Smooth muscle cell of the brain vasculature (primary cell): ENCODE measurements at regions not wholly inside any gene's neighbourhood (a gene's known extent, or its start where the extent isn't known, plus 50 kb on each side); places are given as distances from the start of the nearest gene placed in this dataset.
"Not testable (repeated sequence)": the region's sequence is repeated elsewhere in the genome, so short reads cannot be mapped to it uniquely, and the experiment has no call there.

Experiments
- DNase-seq: peaks from one replicate; pipeline ENCODE4 v3.0.0-alpha.2; 2012; ENCODE audit warnings: low read depth, low spot score

DNA sequence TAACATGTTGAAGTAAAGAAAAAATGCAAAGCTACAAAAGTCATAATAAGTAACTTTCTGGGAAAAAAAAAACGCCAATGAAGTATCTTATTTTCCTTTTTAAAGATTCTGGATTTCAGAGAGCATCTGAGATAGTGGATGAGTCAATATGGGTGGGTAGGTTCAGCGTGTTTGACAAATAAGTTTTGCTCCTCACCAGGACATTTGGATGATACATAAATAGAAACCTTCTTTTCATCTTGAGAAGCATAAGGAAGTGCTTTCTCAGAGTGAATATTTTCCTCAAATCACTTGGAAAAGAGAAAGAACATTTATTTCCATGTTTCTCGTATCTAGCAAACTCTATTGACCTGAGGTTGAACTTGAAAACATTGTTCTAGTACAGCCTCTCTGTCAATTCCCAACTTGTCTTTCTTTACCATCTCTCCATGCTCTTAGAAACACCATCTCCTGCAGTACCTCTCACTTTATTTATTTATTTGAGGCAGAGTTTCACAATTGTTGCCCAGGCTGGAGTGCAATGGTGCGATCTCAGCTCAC is 463.2 kb downstream of the KLF5 start:
- no peak for DNase-seq

DNA sequence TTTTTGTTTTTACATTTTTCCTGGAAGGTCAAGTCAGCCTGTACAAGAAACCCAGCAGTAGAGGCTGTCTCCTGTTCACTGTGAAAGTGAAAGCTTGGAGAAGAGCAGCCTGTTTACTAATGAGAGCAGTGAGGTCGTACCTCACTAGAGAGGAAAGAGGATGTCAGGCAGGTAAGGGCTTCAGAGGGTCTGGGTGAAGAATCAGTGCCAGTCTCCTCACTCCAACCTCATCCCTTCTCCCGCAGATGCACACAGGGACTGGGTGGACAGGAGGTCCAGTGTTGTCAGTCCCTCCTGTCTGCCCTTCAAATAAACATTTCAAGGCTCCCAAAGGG is 462.5 kb downstream of the KLF5 start:
- DNase-seq, result no peak

DNA sequence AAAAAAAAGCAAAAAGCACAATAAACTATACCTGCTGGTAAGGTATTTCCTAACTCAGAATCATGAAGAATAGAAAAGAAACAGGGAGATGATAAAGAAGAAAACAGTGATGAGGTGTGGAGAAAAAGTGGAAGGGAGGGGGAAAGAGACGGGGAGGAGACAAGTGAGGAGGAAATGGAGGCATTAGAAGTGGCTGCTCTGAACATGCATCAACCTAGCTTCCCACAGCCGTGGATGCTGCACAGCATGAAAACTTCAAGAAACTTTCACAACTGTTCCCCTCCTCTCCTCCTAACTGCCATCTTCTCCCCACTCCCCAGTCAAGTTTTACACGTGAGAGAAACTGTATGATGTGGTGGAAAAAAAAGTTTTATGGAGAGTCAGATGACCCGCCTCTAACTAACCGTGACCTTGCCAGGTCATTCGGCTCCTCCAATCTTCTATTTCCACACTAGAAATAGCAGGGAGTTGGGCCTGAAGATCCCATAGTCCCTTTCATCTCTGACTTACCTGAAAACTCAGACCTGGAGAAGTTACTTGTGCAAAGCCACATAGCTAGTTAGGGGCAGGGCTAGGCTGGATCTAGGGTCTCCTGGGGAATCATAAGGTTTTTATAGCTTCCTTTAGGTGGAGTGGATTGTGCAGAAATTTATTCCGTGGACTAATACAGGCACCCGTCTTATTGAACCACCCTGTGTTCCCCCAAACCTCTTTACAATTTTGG is 461.9 kb downstream of the KLF5 start:
- no peak for DNase-seq

DNA sequence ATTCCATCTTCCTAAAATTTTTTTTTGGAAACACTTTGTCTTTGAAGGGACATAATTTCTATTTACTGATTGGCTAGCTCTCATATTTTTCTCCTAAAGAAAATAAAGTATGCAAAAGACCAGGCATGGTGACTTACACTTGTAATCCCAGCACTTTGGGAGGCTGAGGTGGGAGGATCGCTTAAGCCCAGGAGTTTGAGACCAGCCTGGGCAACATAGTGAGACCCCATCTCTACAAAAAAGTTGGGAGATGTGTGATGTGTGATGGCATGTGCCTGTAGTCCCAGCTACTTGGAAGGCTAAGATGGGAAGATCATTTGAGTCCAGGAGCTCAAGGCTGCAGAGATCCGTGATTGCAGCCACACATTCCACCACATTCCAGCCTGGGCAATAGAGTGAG is 461.3 kb downstream of the KLF5 start:
- not testable (repeated sequence) for DNase-seq

DNA sequence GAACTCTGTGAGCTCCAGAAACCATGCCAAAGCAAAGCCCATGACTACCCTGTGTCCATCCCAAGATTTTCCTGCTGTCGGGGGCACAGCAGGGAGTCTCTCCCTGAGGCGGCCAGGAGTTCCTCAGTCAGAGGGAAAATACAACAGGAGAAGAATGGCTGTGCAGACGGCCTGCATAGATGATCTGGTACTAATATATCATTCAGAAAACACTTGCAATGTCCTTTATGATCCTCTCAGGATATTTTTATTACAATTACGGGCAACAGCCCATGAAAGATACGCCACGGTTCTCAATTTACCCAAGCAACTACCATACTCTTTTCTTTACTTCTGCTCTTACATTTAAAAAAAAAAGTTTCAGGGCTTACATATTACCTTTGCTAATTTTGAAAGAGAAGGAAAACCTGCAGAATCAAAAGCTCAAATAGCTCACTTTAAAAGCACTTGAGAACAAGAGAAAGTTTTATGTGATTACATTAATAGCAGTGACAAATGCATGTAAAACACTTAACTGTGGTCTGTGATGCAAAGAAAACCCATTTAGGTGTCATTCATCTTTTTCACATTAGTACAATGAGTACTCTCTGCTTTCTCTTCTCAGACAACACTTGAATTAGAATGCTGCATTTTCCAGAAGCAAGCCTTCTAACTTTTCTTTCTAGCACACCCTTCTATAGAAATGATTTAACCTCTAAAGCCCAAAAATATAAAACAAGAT is 460.8 kb downstream of the KLF5 start:
- DNase-seq, result no peak

DNA sequence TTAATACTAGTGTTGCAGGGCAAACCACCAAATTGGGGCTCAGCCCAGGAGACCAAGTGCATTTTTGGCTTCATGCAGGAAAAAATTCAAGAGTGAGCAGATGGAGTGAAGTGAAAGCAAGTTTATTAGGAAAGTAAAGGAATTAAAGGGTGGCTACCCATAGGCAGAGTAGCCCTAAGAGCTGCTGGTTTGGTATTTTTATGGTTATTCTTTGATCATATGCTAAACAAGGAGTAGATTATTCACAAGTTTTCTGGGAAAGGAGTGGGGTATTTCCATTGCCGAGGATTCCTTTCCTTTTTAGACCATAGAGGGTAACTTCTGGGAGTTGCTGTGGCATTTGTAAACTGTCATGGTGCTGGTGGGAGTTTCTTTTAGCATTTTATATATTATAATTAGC is 459.0 kb downstream of the KLF5 start:
- DNase-seq, result no peak

DNA sequence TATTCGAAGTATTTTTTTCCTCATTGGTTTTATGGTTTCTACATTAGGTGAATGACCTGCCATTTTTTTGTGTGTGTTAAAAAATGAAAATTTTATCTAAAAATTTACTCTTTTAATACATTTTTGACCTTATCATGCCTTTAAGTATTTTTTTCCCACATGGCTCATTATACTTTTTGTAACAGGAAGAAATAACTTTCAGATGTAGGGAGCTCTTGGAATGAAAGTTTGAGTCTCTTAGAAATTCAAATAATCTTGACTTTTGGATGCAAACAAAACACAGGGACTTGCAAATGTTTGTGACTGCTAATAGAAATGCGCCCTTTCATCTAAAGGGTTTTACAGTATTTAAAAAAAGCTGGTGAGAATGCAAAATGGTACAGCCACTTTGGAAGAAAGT is 457.9 kb downstream of the KLF5 start:
- DNase-seq, result no peak

DNA sequence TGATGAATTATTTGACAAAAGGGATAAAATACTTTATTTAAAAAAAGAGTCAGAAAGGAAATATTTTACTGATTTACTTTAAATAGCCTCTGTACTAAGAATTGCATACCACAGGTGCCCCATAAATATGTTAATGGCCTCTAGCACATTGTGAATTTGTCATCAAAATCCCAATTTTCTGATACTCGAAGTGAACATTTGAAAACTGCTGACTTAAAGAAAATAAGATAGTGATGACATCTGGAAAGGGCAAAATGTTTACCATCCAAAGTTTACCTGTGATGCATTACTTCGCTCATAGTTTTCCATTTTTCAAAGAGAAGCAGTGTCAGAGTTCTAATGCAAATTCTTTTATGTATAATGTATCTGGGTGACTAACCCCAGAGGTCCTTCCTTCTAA is 455.4 kb downstream of the KLF5 start:
- no peak for DNase-seq

DNA sequence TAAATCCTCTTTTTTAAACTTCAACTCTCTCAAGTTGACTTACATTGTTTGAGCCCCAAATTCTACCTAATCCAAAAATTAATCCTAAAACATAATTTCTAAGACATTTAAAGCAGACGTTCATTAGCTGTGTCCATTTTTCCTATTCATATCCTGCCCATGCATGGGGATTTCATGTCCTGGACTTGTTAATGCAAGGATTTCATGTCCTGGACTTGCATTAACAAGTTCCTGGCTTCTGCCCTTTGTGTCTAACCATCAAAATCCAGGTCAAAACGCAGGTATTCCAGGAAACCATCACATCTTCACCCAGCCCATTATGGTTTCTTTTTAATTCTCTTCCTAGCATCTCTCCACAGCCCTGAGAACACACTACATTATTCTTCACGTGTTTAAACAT is 454.9 kb downstream of the KLF5 start:
- DNase-seq, result no peak

DNA sequence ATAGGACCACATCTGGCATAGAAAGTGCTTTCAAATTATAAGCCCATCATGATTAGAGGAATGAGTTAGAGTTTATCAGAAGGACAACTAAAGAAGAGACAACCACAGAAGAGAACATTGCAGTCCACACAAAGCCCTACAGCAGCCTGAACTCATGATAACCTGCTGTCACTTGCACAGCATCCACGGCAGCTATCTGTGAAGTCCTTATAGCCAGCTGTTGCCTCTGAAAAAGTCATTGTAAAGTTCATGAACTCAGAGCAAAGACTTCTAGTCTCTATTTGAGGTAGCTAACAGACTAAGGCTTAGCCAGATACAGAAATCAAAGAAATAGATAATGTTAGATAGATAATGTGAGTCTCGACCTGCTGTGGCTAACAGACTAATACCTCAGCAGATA is 450.0 kb downstream of the KLF5 start:
- no peak for DNase-seq

DNA sequence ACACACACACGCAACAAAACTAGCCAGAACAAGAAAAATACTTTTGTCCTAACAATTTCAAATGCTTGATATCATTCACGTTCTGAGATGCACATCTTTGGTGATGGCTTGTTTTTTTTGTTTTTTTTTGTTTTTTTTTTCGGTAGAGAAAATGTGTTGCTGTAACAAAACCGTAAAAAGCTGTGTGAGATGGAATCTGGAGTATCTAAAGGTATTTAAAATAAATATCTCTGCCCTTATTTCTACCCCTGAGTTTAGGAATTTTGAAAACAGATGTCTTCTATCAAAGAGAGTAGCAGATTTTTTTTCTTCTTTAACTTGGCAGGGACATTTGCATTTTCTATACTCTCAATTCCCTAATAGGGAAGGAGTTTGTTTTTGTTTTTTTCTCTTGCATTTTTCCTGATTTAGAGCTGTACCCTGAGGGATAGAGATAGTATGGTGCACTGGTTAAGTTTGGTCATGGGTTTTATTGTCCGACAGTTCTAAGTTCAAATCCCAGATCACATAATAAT is 446.6 kb downstream of the KLF5 start:
- DNase-seq, result no peak

DNA sequence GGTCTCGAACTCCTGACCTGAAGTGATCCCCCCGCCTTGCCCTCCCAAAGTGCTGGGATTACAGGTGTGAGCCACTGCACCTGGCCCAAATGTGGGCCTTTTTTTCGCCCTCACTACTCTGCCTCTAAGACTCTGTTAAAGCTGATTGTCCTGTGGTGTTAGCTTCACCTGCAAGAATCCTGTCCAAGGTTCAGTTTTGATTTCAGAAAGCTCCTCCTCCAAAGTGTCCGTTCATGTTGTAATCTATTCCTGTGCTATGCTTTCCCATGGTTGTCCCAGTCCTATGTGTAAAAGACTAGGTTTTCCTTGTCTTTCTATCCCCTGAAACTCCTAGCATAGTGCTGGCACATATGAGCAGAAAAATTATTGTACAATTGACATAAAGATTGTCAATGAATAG is 440.9 kb downstream of the KLF5 start:
- DNase-seq, result no peak

DNA sequence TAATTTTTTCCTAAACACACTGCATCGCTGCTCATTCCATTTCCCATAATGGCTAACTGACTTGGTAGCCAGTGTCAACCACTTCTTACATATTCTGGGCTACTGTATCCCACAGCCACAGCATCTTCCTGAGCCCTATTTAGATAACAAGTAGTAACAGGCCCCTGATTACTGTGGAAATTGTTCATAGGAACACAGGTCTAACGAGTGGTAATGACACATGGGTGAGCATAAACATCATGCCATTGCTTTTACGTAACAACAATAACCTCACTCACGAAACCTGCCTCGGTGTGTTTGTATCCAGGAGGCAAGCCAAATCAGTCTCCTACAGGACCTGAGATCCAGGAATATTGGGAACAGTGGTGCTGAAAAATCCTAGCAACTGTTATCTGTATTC is 438.6 kb downstream of the KLF5 start:
- no peak for DNase-seq

DNA sequence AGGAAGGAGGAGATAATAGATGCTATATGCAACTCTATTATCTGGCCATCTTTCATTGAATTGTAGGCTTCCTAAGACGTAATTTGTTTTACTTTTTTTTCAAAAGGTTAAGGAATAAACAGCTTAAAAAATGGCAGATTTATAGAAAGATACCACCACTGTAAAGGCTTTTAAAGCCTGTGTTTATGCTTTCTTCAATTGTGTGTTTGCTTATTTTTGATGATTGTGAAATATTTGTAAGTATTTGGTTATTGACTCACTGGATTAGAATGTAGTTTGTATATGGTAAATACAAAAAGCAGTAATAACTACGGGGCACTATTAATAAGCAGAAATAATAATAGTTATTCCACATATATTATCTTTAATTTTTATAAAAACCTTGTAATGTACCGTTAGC is 437.9 kb downstream of the KLF5 start:
- DNase-seq, result no peak

DNA sequence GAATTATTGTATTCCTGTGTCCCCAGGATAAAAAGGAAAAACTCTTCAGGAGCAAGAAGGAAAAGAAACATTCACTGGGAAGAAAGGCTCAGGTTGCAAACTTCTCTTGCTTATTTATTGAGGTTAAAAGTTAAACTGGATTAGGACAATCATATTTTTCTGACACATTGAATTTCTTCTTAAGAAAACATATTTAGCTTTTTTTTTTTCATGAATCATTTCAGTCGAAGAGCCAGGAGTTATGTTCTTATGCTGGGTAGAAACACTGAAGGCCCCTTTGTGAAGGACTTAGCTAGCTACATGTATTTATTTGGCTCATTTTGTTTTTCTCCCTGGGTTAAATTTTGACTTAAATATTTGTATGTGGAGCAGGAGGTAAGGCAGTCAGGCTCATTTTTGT is 434.0 kb downstream of the KLF5 start:
- DNase-seq, result no peak

DNA sequence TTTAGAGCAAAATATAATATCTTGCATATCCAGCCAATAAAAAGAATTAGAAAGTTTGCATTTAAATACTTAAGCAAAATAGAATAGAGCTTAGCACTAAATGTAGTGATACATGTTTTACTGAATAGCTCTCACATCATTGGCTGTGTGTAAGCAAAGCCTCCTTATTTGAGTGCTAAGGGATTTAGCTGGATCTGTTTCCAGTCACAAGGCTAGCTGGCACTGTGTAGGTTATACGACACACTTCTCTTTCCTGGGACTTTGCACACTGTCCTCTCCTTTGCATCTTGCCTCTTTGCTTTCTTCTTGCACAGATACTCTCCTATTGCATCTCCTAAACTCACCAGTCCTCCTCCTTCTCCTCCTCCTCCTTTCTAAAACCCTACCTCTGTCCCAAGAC is 423.8 kb downstream of the KLF5 start:
- no peak for DNase-seq

DNA sequence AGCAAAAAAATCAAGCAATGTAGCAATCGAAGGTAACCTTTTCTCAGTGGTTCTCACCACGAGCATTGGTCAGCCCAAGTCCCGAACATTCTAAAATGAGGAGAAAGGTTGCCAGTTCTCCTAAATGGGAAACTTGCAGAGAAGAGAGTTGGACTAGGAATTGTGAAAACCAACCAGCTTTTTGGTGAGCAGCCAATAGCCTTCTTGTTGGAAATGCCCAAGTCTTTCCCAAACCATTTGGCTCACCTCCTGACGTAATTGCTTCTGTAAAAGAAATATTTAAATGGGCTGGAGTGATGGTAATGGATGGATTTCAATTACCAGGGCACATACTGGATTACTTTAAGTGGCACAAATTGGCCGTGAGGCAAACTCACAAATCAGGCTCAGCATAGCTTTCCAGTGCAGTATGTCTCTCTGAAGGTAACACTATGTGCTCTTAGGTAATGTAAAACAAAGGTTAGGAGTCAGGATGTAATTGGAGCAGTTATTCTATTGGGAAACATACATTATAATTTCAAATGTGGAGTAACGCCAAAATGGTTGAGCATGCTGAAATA is 423.2 kb downstream of the KLF5 start:
- no peak for DNase-seq

DNA sequence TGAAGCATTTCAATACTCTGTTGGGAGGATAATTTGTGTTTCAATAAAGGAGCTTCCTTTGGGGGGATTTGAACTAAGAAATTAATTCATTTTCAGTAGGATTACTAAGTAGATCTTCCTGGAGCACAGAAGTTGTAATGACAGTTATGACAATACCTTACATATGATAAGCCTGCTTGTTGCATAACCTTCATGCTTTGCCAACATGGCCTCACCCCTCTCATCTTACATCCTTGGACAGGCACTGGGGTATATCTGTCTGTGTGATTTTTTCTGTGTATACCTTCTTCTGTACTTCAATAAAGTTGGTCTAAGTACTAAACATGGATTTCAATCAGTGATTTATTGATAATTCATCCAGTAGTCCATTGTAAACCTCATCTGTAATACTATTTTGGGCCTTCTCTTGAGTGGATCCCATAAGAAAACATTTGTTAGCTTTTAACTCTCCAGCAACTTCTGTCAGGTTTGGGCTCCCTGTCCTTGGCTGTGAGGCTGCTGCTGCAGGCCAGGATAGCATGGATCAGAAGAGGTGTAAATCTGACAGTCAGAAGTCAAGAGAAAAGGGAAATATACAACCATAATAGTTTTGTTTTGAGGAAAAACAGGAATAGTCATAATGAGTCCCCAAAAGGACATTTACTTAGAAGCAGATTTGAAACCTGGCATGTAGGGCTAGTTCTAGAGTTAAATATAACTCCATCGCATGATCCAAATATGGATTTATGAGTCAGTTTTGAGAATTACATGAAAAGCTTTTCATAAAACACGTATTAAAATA is 422.2 kb downstream of the KLF5 start:
- DNase-seq, result no peak

DNA sequence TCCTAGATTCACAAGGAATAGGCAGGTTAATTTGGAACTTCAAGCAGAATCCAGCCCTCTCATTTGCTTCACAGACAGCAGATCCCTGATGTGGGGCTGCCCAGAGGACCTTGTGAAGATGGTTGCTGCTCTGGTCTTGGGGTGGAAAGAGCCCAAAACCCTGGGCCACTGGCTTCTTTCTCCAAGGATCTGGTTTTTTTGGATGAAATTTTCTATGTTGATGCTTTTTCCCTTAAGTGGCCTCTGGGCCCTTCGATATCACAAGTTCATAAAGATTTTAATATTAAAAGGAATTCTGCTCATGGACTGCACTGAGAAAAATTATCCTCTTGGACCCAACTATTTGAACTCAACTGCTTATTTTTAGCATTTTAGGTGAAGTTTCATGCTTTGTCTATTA is 421.1 kb downstream of the KLF5 start:
- DNase-seq, result no peak

DNA sequence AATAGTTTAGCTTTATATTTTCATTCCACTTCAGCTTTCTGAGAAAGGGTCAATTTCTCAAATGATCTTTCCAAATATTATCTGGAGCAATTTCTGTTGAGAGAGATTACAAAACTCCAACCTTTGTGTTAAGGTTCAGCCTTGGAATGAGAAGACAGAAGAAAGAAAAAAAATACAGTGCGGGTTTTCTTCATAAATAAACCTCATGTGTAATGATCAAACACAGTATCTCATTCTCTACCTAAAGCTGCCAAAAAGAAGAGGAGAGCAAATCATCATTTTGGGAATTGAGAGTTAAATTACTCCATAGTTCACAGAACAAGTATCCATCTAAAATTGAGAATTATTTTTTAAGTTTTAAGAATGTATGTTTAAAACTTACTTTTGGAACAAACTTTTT is 420.5 kb downstream of the KLF5 start:
- DNase-seq, result no peak

DNA sequence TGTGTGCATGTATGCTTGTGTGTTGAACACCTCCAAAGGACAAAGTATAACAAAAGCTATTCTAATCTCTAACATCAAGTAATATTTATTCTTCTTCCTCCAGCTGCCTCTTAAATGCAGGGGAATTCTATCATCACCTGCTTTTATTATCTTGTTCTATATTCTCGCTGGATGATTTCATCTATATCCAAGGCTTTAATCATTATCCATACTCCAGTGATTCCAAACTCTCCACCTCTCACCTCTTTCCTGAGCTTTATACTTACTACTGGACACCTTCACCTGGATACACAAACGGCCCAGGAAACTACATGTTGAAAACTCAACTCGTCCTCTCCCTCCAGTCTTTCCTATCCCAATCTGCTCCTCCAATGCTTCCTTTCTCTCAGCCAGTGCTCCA is 418.6 kb downstream of the KLF5 start:
- DNase-seq, result no peak

DNA sequence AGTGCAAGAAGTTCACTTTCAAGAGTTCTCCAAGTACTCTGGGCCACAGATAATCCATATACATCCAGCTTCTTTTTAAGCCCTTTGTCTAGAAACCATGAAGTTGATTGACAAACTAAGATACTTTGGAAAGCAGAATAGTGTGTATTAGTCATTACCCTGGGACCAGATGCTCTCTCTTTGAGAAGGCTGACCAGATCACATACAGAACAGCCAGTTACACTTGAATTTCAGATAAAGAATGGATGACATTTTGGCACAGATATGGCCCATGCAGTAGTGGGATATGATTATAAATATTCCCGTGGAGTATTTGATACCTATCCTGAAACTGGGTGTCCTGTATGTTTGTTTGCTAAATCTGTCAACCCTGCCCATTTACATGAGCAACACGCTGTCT is 414.2 kb downstream of the KLF5 start:
- DNase-seq, result no peak
